T-helper 17 cell (primary cell): ENCODE measurements at regions not wholly inside any gene's neighbourhood (a gene's known extent, or its start where the extent isn't known, plus 50 kb on each side); places are given as distances from the start of the nearest gene placed in this dataset.

Source experiments
- ATAC-seq: fragments of 150-1000 bp; cut with Tn5 transposase; 2 replicates; pipeline ENCODE4 v1.10.0; 2021; ENCODE audit warnings: mild to moderate bottlenecking, moderate library complexity
- DNase-seq, 3 donors: peaks; one replicate each; pipeline versions ENCODE4 v3.0.0 to v3.0.0-alpha.2; 2020 to 2021
- H3K9me3 ChIP-seq: one replicate; pipeline ENCODE4 v1.7.0; 2013; ENCODE audit warnings: low read length, mild to moderate bottlenecking; ENCODE audit not compliant: control insufficient read depth, poor library complexity, severe bottlenecking
- H3K27ac Mint-ChIP-seq: one replicate; pipeline ENCODE4 v1.8.0; 2022; ENCODE audit warnings: mild to moderate bottlenecking, moderate library complexity, mixed read lengths
- H3K27me3 Mint-ChIP-seq: one replicate; pipeline ENCODE4 v1.8.0; 2022; ENCODE audit warnings: mixed read lengths
- H3K36me3 Mint-ChIP-seq: one replicate; pipeline ENCODE4 v1.8.0; 2022; ENCODE audit warnings: low read depth, mixed read lengths
- H3K4me1 Mint-ChIP-seq: one replicate; pipeline ENCODE4 v1.8.0; 2022; ENCODE audit warnings: mild to moderate bottlenecking, mixed read lengths
- H3K4me3 Mint-ChIP-seq: one replicate; pipeline ENCODE4 v1.8.0; 2022; ENCODE audit warnings: mild to moderate bottlenecking, moderate library complexity, mixed read lengths

- DNase-seq (no peak), ATAC-seq (no peak)
- peaks cover 34% of the 10 kb centered on the region for H3K27me3 Mint-ChIP-seq
- peaks cover 6% of the 10 kb centered on the region for H3K4me1 Mint-ChIP-seq
- no peaks in the 10 kb centered on the region for H3K9me3 ChIP-seq
- H3K27ac Mint-ChIP-seq, result no peak overlapping the region
- no peak overlapping the region for H3K4me3 Mint-ChIP-seq
- no peaks in the 10 kb centered on the region for H3K36me3 Mint-ChIP-seq
Observed at GRCh38 chr17:27382025-27382424, 74.2 kb upstream of the KSR1 start.

DNA sequence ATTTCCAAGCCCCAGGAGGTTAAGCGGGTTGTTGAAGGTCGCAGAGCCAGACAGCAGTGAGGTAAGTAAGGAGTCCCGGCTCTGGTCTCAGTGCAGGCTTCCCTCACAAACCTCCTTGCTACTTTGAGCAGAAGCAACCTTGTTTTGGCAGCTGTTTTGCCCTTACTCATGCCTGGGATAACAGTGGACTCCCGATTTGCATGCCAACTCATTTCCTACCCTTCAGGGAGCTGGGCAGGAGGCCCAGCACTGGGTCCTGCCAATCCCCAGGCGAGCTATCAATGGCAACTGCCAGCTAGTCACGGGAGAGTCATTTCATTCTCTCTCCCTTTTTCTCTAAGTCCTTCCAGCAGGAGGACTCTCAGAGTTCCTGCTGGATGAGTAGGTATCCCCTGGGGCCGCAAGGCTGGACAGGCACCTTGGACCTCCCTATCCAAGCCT is 72.0 kb upstream of the KSR1 start:
- Mint-ChIP-seq H3K27ac (no peak overlapping the region), H3K4me1 (peaks cover 8% of the 10 kb centered on the region), H3K4me3 (no peak overlapping the region), H3K27me3 (peaks cover 24% of the 10 kb centered on the region), H3K36me3 (no peaks in the 10 kb centered on the region)
- DNase-seq (no peak), ATAC-seq (no peak)
- no peaks in the 10 kb centered on the region for H3K9me3 ChIP-seq

- ATAC-seq, result no peak
Observed at GRCh38 chr17:27384726-27385125, 71.5 kb upstream of the KSR1 start.

GRCh38 chr17:27385626-27386025 is 70.6 kb upstream of the KSR1 start:
- Mint-ChIP-seq H3K27ac (no peak overlapping the region), H3K4me3 (no peak overlapping the region), H3K36me3 (peaks cover 2% of the 10 kb centered on the region), H3K4me1 (peaks cover 9% of the 10 kb centered on the region), H3K27me3 (peaks cover 14% of the 10 kb centered on the region)
- no peaks in the 10 kb centered on the region for H3K9me3 ChIP-seq
- DNase-seq (no peak), ATAC-seq (no peak)

More at GRCh38 chr17:27384726-27385125, 71.5 kb upstream of the KSR1 start:
- H3K9me3 ChIP-seq, result no peaks in the 10 kb centered on the region
- DNase-seq, result no peak
- Mint-ChIP-seq H3K4me3 (no peak overlapping the region), H3K4me1 (peaks cover 10% of the 10 kb centered on the region), H3K27me3 (peaks cover 20% of the 10 kb centered on the region), H3K27ac (no peak overlapping the region), H3K36me3 (no peaks in the 10 kb centered on the region)

DNA sequence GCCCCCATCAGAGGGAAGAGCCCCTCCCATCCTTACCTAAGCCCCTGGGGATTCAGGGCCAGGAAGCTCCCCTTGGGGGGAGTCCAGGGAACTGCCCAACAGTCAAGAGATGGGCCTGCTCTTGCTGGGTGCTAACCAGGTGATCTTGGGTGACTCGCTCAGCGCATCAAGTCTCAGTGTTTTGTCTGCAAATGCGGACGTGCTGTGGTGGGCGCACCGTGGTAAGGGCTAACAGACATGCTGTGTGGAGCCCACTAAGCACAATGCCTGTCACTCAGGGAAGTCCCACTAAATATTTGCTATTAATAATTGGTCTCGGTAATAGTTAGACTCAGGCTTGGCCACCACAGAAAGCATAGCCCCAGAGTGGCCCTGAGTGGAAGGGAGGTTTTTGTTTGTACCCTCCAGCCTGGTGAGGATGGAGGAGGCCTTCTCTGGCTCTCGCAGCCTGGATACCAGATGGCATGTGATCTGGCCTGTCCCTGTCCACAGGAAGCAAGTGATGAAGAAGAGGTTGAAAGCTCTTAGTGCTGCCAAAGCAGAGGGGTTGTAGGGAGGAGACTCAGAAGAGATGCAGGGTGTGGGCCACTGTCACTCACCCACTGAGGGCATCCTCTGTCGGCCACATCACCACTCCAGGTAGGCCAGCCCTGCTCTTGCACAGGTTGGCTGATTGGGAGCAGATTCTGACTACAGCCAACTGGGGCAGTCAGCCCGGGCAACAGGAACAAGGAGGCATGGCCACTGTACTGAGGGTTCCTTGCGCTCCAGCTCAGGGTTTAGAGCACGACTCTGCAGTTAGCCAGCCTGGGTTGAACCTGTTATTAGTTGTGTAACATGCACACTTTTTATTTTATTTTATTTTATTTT is 69.8 kb upstream of the KSR1 start:
- no peaks in the 10 kb centered on the region for H3K9me3 ChIP-seq
- Mint-ChIP-seq H3K27ac (no peak overlapping the region), H3K36me3 (peaks cover 2% of the 10 kb centered on the region), H3K27me3 (peaks cover 11% of the 10 kb centered on the region), H3K4me3 (no peak overlapping the region), H3K4me1 (peaks cover 6% of the 10 kb centered on the region)
- DNase-seq (no peak), ATAC-seq (no peak)

DNA sequence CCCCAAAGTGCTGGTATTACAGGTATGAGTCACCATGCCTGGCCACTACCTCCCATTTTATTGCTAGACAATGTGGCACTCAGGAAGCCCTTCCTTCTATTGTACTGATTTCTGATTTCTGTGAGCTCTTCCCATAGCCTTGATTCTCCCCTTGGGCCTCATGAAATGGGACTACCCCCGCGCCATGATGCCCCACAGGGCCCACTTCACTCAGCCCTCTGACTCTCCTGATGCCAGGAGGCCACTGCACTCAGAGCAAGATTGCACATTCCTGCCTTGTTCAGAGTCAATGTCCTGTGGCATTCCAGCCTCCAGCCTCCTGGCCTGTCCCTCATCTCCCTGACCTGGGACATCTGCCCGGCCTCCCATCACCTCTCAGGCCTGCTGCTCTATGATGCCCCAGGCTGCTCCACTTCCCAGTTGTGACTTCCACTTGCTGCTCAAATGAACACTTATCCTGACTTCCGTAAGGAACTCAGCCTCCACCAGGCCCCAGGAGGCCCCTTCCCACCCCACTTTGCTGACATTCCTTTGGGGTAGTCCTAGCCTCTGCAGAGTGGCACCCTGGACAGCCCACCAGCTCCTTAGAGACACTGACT is 66.6 kb upstream of the KSR1 start:
- DNase-seq, result no peak
- no peak overlapping the region for H3K4me3 Mint-ChIP-seq
- H3K27me3 Mint-ChIP-seq, result peaks cover 13% of the 10 kb centered on the region
- peak overlapping the region; percentile 79 for H3K27ac Mint-ChIP-seq
- H3K36me3 Mint-ChIP-seq, result peaks cover 2% of the 10 kb centered on the region
- no peak for ATAC-seq
- peaks cover 6% of the 10 kb centered on the region for H3K4me1 Mint-ChIP-seq
- H3K9me3 ChIP-seq, result no peaks in the 10 kb centered on the region

DNA sequence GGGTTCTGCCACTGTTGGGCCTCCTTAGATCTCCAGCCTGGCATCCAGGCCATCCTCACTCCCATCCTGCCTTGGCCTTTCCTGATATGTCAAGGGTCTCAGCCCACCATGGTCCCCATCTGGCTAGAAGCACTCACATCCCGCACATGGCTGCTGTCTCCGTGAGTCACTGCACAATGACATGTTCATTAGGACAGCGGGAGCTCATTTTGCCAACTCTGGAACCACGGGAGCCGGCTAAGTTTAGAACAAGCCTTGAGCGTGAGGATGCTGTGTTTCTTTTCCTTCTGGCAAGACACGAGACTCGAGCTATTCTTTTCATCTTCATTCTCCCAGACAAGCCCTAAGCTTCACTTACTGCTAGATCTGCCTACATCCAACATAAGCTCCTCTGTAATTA is 65.7 kb upstream of the KSR1 start:
- H3K9me3 ChIP-seq, result no peaks in the 10 kb centered on the region
- Mint-ChIP-seq H3K4me3 (no peak overlapping the region), H3K4me1 (peaks cover 6% of the 10 kb centered on the region), H3K27me3 (peaks cover 19% of the 10 kb centered on the region), H3K36me3 (peaks cover 2% of the 10 kb centered on the region), H3K27ac (no peak overlapping the region)
- DNase-seq (no peak), ATAC-seq (no peak)

- Mint-ChIP-seq H3K36me3 (peaks cover 2% of the 10 kb centered on the region), H3K27ac (no peak overlapping the region), H3K4me1 (peaks cover 6% of the 10 kb centered on the region), H3K27me3 (peaks cover 24% of the 10 kb centered on the region), H3K4me3 (no peak overlapping the region)
- no peak for ATAC-seq
- H3K9me3 ChIP-seq, result no peaks in the 10 kb centered on the region
- DNase-seq, result no peak
Observed at GRCh38 chr17:27391427-27391826, 64.8 kb upstream of the KSR1 start.

DNA sequence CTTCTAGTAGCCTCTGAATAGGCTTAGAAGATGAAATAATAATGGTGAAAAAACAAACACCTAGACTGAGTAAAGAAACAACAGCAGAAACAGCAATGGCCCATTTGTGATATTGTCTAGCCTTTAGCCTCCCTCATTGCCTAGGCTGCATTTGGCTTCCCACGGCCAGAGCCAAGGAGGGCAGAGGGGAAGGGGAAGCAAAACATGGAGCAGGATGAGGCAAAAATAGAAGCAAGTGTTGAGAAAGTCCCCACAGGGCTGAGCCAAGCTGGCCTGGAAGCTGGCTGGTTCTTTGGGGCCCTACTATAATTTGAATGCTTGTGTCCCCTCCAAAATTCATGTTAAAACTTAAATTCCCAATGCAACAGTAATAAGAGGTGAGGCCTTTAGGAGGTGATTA is 60.2 kb upstream of the KSR1 start:
- no peaks in the 10 kb centered on the region for H3K36me3 Mint-ChIP-seq
- H3K27me3 Mint-ChIP-seq, result peaks cover 19% of the 10 kb centered on the region
- no peak overlapping the region for H3K4me3 Mint-ChIP-seq
- DNase-seq (no peak), ATAC-seq (no peak)
- H3K27ac Mint-ChIP-seq, result no peak overlapping the region
- H3K9me3 ChIP-seq, result no peaks in the 10 kb centered on the region
- no peaks in the 10 kb centered on the region for H3K4me1 Mint-ChIP-seq

DNA sequence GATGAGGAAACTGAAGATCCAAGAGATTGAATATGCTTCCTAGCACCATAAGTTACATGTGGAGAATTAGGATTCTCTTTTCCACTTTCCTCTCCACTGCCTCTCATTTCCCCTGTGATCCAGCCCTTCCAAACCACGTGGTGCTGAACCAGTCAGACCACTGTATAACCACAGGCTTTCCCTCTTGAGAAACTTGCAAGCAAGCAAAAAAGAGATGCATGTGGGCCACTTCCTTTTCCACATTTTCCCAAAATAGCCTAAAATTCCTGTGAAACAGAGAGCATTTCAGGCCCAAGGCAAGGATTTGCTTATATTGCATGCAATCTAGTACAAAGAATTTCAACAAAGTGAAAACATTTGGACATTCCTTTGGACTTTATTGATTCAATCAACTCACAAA is 59.3 kb upstream of the KSR1 start:
- no peak for ATAC-seq

DNA sequence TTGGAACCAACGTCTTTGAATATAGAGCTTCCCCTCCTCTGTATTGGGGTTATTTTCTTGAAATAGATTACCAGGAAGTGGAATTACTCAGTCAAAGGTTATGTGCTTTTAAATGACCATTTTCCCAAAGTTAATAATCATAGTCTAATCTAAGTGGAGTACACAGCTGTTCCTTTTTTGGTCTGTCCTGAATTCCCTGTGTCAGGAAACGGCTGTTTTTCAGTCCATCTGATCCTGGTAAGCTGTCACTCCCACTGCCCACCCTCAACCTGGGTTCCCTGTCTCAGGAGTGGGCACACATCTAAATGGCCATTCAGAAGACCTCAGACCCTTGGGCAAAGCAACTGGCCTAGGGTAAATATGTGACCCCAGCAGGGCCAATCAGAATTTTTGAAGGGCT is 57.6 kb upstream of the KSR1 start:
- H3K27ac Mint-ChIP-seq, result no peak overlapping the region
- H3K9me3 ChIP-seq, result no peaks in the 10 kb centered on the region
- DNase-seq (no peak), ATAC-seq (no peak)
- H3K4me3 Mint-ChIP-seq, result no peak overlapping the region
- no peaks in the 10 kb centered on the region for H3K36me3 Mint-ChIP-seq
- peaks cover 25% of the 10 kb centered on the region for H3K27me3 Mint-ChIP-seq
- no peaks in the 10 kb centered on the region for H3K4me1 Mint-ChIP-seq

More for the DNA sequence above, 59.3 kb upstream of the KSR1 start:
- Mint-ChIP-seq H3K27me3 (peaks cover 25% of the 10 kb centered on the region), H3K4me1 (no peaks in the 10 kb centered on the region), H3K27ac (no peak overlapping the region), H3K36me3 (no peaks in the 10 kb centered on the region), H3K4me3 (no peak overlapping the region)
- no peaks in the 10 kb centered on the region for H3K9me3 ChIP-seq
- no peak for DNase-seq

GRCh38 chr17:27400991-27401390 is 55.3 kb upstream of the KSR1 start:
- no peak overlapping the region for H3K27ac Mint-ChIP-seq
- no peak overlapping the region for H3K4me3 Mint-ChIP-seq
- H3K36me3 Mint-ChIP-seq, result no peaks in the 10 kb centered on the region
- no peaks in the 10 kb centered on the region for H3K4me1 Mint-ChIP-seq
- no peak for ATAC-seq
- no peaks in the 10 kb centered on the region for H3K9me3 ChIP-seq
- DNase-seq, result no peak
- H3K27me3 Mint-ChIP-seq, result peaks cover 7% of the 10 kb centered on the region

GRCh38 chr17:27402943-27403342 is 53.3 kb upstream of the KSR1 start:
- ATAC-seq, result no peak
- peaks cover 11% of the 10 kb centered on the region for H3K27me3 Mint-ChIP-seq
- no peak overlapping the region for H3K27ac Mint-ChIP-seq
- no peaks in the 10 kb centered on the region for H3K36me3 Mint-ChIP-seq
- H3K4me3 Mint-ChIP-seq, result no peak overlapping the region
- H3K9me3 ChIP-seq, result no peaks in the 10 kb centered on the region
- no peak for DNase-seq
- peaks cover 4% of the 10 kb centered on the region for H3K4me1 Mint-ChIP-seq
